ENCODE measurements at regions not wholly inside any gene's neighbourhood (a gene's known extent, or its start where the extent isn't known, plus 50 kb on each side); places are given as distances from the start of the nearest gene placed in this dataset.

GRCh38 chr7:91557789-91558404 lies 293.7 kb downstream of the FZD1 start:
- Histone ChIP-seq H3K9ac (ENCODE audit: control insufficient read depth, insufficient read depth, low read length) (no peak overlapping the region), H3K27ac (ENCODE audit: control insufficient read depth, insufficient read depth) (no peak overlapping the region), H3K27me3 (replicated peaks in 1 of 2; ENCODE audit: control insufficient read depth in 2 of 2, insufficient read depth in 2 of 2, low read length in 1 of 2) (no peaks in the 10 kb centered on the region), H2AFZ (ENCODE audit: control insufficient read depth, low read depth, low read length) (no peak overlapping the region), H3K4me2 (ENCODE audit: control insufficient read depth, insufficient read depth) (no peak overlapping the region), H3K4me3 (no peak overlapping the region), H3K9me3 (replicated peaks; ENCODE audit: control insufficient read depth, insufficient read depth, low read length) (no peaks in the 10 kb centered on the region), H3K79me2 (ENCODE audit: control insufficient read depth, insufficient read depth, low read length) (no peaks in the 10 kb centered on the region), H4K20me1 (ENCODE audit: control insufficient read depth, insufficient read depth) (no peaks in the 10 kb centered on the region), H3K36me3 (ENCODE audit: control insufficient read depth in 2 of 2, insufficient read depth in 2 of 2, low read length in 1 of 2) (no peaks in the 10 kb centered on the region), H3K4me1 (ENCODE audit: control insufficient read depth, insufficient read depth, low read length) (peaks cover 4% of the 10 kb centered on the region; the same call in 1 of the 2 replicates)
- ChIA-PET SMC1A (ENCODE audit: uncharacterized antibody, unreplicated experiment) (interaction anchor here (1.4 kb wide), 1 partner anchor 23 kb away, joined by 3 read pairs; no protein-coding TSS in a partner anchor), CTCF (no interaction called here), POLR2A (interaction anchor here (0.7 kb wide), 1 partner anchor 183 kb away, joined by 3 read pairs; no protein-coding TSS in a partner anchor), RAD21 (ENCODE audit: unreplicated experiment) (no interaction called here)
- intact Hi-C loops (cut with micrococcal nuclease; ENCODE audit: unreplicated experiment), result no loop called here
- no TSS peak for BruUV-seq (replicated peaks)
- in situ Hi-C loops (cut with MboI), result no loop called here
- ATAC-seq (peak; percentile 85), FAIRE-seq (peak; percentile 31), DNase-seq (ENCODE audit: low read depth, low spot score) (peak; percentile 1)
- no peak for TF ChIP-seq IRF3 (IDR thresholded peaks at IDR 0.05)
- TF ChIP-seq FOS (IDR thresholded peaks at IDR 0.05; ENCODE audit: borderline replicate concordance, extremely low read depth, insufficient read length), result no peak
- no peak for TF ChIP-seq HDAC6 (IDR thresholded peaks at IDR 0.05; ENCODE audit: unreplicated experiment)
- no peak for TF ChIP-seq BRCA1 (IDR thresholded peaks at IDR 0.05; ENCODE audit: low read depth, low read length)
- peak; percentile 73 for TF ChIP-seq PKNOX1 (IDR thresholded peaks at IDR 0.05)
- no peak for TF ChIP-seq CTCF (IDR thresholded peaks at IDR 0.05 in 2 of 3, conservative IDR thresholded peaks at IDR 0.05 in 1 of 3; ENCODE audit: control insufficient read depth in 2 of 3, extremely low read depth in 1 of 3, insufficient read depth in 1 of 3, low read depth in 3 of 3, low read length in 3 of 3)
- no peak for TF ChIP-seq EP300 (IDR thresholded peaks at IDR 0.05; ENCODE audit: borderline replicate concordance in 1 of 2, control insufficient read depth in 1 of 2, low read depth in 2 of 2, low read length in 2 of 2)
- 0 out of 2 replicates have a peak, but pooled peaks have one; percentile 47 for TF ChIP-seq IRF4 (IDR thresholded peaks at IDR 0.05; ENCODE audit: low read depth, low read length)
- no peak for TF ChIP-seq SP1 (IDR thresholded peaks at IDR 0.05; ENCODE audit: low read depth, low read length)
- TF ChIP-seq ZBTB40 (IDR thresholded peaks at IDR 0.05; ENCODE audit: borderline replicate concordance), result no peak
- peak; percentile 55; the same call in 1 of the 2 replicates for TF ChIP-seq JUNB (IDR thresholded peaks at IDR 0.05)
- 0% methylated on average over 8 of the region's 8 CpGs for WGBS (ENCODE audit: insufficient coverage, insufficient replicate concordance, low lambda C conversion rate, missing lambda C conversion rate)
